ENCODE measurements at regions not wholly inside any gene's neighbourhood (a gene's known extent, or its start where the extent isn't known, plus 50 kb on each side); places are given as distances from the start of the nearest gene placed in this dataset.

DNA sequence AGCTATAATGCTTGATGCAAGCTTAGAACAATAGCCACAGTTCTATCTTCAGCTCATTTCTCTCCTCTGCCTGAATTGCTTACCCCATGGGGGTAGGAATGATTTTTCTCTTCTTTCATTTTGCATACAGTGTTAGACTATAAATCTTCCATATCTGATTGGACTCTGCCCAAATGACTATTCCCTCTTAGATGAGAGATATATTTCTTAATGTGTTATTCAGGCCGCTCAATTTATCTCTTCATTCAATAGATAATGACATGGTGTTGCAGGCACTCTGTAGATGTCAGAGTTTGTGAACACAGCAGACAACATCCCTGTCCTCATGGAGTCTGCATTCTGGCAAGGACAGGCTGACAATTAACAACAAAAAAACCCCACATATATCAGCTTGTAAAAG lies 443.7 kb upstream of the CELF4 start:
- no peaks in the 10 kb centered on the region for H3K4me1 ChIP-seq
- ATAC-seq (no peak), DNase-seq (no peak)
- H3K36me3 ChIP-seq = no peaks in the 10 kb centered on the region
- no peak overlapping the region for H3K4me3 ChIP-seq
- intact Hi-C loops (cut with DNase I) = no loop called here
- H3K9me3 ChIP-seq = no peaks in the 10 kb centered on the region
- no peaks in the 10 kb centered on the region for H3K27me3 ChIP-seq (ENCODE audit: low read depth)
- H3K27ac ChIP-seq = no peak overlapping the region
- TF ChIP-seq, protein P1, sequence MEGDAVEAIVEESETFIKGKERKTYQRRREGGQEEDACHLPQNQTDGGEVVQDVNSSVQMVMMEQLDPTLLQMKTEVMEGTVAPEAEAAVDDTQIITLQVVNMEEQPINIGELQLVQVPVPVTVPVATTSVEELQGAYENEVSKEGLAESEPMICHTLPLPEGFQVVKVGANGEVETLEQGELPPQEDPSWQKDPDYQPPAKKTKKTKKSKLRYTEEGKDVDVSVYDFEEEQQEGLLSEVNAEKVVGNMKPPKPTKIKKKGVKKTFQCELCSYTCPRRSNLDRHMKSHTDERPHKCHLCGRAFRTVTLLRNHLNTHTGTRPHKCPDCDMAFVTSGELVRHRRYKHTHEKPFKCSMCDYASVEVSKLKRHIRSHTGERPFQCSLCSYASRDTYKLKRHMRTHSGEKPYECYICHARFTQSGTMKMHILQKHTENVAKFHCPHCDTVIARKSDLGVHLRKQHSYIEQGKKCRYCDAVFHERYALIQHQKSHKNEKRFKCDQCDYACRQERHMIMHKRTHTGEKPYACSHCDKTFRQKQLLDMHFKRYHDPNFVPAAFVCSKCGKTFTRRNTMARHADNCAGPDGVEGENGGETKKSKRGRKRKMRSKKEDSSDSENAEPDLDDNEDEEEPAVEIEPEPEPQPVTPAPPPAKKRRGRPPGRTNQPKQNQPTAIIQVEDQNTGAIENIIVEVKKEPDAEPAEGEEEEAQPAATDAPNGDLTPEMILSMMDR (IDR thresholded peaks at IDR 0.05) = no peak

DNA sequence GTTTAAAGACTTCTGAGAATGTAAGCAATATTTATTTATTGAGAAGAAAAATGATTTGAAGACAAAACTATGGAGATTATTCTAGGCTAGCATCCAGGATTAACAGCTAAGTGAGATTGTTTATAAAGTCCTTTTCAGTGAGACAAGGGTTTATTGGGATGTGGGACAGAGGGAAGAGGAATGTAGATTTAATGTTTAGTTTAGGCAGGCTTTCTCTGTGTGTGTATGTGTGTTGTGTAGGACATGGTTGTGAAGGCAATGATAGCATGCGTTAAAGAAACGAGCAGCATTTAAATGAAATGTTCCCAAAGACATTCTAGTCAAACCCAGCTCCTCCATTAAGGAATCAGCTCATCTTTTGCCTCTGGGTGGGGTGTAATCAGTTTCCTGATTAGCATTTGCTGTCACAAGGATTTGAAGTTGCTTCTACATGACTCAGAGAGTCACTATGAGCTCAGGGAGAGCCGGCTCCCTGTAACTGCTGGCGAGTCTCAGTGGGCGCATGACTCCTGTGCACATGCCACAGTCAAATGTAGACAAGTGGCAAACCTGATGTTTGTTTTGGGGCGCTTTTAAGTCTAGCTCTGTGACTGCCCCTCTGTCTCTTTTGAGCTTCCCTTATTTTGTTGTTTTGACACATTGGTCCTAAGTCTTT lies 442.2 kb upstream of the CELF4 start:
- no peak overlapping the region for H3K27ac ChIP-seq
- no peak for ATAC-seq
- no peaks in the 10 kb centered on the region for H3K4me1 ChIP-seq
- H3K27me3 ChIP-seq (ENCODE audit: low read depth) = no peaks in the 10 kb centered on the region
- H3K4me3 ChIP-seq = no peak overlapping the region
- TF ChIP-seq, protein P1 (IDR thresholded peaks at IDR 0.05) = no peak
- no peaks in the 10 kb centered on the region for H3K9me3 ChIP-seq
- intact Hi-C loops (cut with DNase I) = no loop called here
- H3K36me3 ChIP-seq = no peaks in the 10 kb centered on the region
- DNase-seq = no peak

DNA sequence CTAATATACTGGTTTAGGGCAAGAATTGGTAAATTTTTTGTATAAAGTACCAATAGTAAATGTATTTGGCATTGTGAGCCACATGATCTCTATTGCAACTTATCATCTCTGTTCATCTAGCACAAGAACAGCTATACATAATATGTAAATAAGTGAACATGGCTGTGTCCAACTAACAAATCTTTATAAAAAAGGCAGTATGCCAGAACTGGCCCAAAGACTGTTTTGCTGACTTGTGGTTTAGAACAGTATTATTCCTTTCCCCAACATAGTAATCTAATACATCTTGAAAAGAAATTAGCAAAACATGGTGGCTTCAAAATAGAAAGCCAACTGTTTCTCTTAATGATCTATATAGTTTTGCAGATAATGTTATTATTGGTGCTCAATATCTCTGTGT lies 441.4 kb upstream of the CELF4 start:
- TF ChIP-seq, protein P1 (IDR thresholded peaks at IDR 0.05) = no peak
- no peak overlapping the region for H3K4me3 ChIP-seq
- no peaks in the 10 kb centered on the region for H3K4me1 ChIP-seq
- intact Hi-C loops (cut with DNase I) = no loop called here
- no peaks in the 10 kb centered on the region for H3K36me3 ChIP-seq
- H3K27me3 ChIP-seq (ENCODE audit: low read depth) = no peaks in the 10 kb centered on the region
- H3K9me3 ChIP-seq = no peaks in the 10 kb centered on the region
- ATAC-seq (no peak), DNase-seq (no peak)
- no peak overlapping the region for H3K27ac ChIP-seq

DNA sequence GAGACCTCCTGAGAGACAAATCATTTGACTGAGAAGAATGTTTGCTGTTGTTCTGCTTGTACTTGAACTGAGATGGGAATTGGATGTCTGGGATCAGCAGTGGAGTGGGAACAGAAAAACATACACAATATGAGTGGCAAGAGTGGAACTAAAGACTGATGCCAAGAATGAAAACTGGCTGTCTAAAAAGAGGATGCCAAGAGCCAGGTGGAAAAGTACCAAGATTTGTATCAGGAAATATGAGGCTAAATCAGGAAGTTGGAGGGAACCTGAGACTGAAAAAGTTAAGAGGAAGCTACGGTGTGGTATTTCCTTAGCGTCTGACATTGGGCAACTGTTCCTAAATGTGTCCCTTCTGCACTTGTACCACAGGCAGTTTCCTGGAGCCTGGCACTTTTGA lies 440.9 kb upstream of the CELF4 start:
- DNase-seq (no peak), ATAC-seq (peak in 1 of 2 donors; percentile 54)

DNA sequence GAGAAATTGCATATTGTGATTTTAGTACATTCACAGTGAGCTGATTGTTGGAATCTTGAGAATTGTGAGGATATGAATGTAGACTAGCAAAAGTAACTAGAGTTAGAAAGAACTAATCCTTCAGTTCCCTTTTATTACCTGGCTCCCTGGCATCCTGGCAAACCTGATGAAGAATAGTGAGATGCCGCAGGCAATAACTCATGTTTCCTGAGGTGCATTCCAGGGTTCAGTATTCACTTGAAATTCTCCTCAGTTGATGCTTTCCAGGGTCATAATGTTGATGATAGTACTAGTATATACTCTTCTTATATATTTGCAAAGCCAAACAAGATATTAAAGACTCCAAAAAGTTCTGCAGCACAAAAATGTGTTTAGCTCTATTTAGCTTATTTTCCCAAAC lies 432.1 kb upstream of the CELF4 start:
- Histone ChIP-seq H3K36me3 (no peaks in the 10 kb centered on the region), H3K4me1 (no peaks in the 10 kb centered on the region), H3K27ac (no peak overlapping the region), H3K27me3 (ENCODE audit: low read depth) (no peaks in the 10 kb centered on the region), H3K4me3 (no peak overlapping the region), H3K9me3 (no peaks in the 10 kb centered on the region)
- intact Hi-C loops (cut with DNase I) = no loop called here
- TF ChIP-seq, protein P1 (IDR thresholded peaks at IDR 0.05) = no peak
- DNase-seq (no peak), ATAC-seq (no peak)

More for the DNA sequence above, 440.9 kb upstream of the CELF4 start:
- H3K9me3 ChIP-seq = no peaks in the 10 kb centered on the region
- no peaks in the 10 kb centered on the region for H3K27me3 ChIP-seq (ENCODE audit: low read depth)
- H3K36me3 ChIP-seq = no peaks in the 10 kb centered on the region
- no peak overlapping the region for H3K4me3 ChIP-seq
- TF ChIP-seq, protein P1 (IDR thresholded peaks at IDR 0.05) = no peak
- intact Hi-C loops (cut with DNase I) = no loop called here
- no peak overlapping the region for H3K27ac ChIP-seq
- no peaks in the 10 kb centered on the region for H3K4me1 ChIP-seq
